HS-5 (cell line): ENCODE measurements at regions not wholly inside any gene's neighbourhood (a gene's known extent, or its start where the extent isn't known, plus 50 kb on each side); places are given as distances from the start of the nearest gene placed in this dataset.

ENCODE experiments used
- DNase-seq: peaks from one replicate; pipeline ENCODE4 v3.0.0-alpha.2; 2012; ENCODE audit warnings: low read depth

- DNase-seq, result no peak
Measured at GRCh38 chrX:20374900-20375438, 108.3 kb upstream of the RPS6KA3 start.

DNA sequence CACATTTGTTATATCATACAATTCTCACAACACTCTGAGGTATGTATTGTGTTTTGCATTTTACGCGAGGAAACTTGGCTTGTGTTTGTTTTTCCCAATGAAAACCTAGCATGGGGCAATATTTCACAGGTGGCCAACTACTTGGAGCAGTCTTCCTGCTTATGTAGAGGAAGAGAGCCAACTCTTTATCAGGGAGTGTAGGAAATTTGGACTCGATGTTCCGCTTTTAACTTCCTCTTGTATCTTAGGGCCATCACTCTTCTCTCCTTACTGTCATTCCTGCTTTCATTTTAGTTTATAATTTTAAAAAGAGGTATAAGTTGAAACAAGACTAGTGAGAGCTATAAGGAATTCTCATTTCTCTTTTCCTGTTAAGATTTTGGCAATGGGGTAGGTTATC, 107.7 kb upstream of the RPS6KA3 start:
- DNase-seq, result no peak

GRCh38 chrX:20373063-20373462, 106.4 kb upstream of the RPS6KA3 start:
- no peak for DNase-seq

DNA sequence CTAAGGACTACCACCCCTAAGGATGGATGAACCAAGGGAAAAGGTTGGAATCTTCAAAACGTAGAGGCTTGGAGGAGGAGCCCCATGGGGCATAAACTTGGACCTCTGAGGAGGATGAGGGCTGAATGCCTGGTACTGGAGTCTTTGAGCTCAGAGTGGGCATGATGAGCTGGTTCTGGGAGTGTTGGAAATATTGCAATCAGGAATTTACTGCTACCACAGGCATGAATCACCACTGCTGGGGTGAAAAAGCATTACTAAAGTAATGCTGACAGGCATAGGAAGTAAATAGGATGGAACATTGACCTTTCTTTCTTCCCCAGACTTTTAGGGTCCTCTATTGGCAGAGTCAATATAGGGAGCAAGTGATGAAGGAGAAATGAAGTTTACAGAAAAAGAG, 105.8 kb upstream of the RPS6KA3 start:
- DNase-seq, result peak; percentile 41

DNA sequence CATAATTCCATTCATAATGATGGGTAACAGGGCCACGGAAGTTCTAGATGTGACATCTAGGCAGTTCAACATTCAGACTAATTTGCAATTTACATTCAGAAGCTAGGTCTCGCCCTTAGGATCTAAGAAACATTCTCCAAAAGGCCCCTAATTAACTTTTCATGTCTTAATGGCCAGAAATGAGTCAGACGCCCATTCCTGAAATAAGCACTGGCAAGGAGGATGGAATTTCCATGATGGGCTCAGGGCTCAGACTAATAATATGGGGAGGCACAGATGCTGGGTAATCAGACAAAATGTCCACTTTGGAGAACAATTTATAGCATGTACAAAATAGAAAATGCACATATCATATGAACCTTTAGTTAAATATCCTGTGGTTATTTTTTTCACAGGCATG, 102.8 kb upstream of the RPS6KA3 start:
- DNase-seq, result no peak

- DNase-seq, result no peak
Measured at GRCh38 chrX:20364238-20364637, 97.5 kb upstream of the RPS6KA3 start.

- no peak for DNase-seq
Measured at GRCh38 chrX:20363275-20363674, 96.6 kb upstream of the RPS6KA3 start.

DNA sequence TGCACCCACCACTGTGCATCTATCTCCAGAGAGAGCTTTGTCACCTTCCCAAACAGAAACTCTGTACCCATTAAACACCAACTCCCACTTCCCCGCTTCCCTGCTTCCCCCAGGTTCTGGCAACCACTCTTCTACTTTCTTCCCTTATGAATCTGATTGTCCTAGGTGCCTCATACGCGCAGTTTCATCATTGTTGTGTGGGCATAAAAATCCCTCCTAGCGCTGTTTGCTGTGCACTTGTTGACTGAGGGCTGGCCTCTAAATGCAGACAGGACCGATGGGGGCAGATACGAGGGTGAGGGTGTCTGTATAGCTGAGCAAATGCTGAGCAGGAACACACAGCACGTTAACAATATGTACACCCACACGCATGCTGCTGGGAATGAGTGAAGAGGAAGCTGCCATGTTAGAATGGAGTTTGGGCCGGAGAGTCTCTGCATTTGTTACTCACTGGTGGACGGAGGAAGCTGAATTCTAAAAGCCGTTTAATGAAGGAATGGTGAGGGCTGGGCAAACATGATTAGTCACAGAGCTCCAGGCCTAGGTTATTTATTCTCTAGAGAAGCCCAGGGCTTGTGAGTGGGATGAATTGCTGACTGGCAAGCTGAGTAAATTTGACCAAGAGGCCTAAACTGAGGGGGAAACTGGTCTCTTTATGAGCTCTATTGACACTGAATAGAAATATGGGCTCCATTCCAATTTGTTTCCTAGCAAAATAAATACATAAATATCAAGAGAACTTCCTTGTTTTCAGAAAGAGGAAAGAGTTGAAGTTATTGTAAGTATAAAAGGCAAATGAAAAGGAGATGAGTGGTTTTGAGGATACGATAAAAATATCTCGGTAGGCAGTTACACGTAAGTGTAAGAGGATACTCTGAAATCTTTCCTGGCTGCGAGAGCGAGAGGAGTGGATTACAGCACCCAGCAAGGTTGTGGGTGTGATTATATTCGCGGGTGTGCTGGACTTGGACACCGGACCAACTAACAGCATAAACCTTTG, 95.9 kb upstream of the RPS6KA3 start:
- no peak for DNase-seq

DNA sequence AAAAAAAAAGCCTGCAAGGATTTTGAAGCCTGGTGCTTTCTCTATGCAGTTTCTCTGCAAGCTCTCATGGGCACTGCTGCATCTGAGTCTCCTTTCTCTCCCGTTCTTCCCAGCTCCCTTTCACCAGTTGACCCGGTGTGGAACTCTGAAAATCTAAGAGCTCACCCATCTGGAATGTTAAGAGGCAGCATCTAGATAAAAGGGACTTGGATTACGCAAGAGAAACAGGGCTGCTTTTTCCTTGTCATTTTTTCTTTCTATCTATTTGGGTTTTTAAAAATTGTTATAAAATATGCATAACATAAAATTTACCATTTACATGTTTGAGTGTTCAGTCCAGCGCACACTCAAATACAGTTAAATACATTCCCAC, 95.2 kb upstream of the RPS6KA3 start:
- DNase-seq, result no peak

DNA sequence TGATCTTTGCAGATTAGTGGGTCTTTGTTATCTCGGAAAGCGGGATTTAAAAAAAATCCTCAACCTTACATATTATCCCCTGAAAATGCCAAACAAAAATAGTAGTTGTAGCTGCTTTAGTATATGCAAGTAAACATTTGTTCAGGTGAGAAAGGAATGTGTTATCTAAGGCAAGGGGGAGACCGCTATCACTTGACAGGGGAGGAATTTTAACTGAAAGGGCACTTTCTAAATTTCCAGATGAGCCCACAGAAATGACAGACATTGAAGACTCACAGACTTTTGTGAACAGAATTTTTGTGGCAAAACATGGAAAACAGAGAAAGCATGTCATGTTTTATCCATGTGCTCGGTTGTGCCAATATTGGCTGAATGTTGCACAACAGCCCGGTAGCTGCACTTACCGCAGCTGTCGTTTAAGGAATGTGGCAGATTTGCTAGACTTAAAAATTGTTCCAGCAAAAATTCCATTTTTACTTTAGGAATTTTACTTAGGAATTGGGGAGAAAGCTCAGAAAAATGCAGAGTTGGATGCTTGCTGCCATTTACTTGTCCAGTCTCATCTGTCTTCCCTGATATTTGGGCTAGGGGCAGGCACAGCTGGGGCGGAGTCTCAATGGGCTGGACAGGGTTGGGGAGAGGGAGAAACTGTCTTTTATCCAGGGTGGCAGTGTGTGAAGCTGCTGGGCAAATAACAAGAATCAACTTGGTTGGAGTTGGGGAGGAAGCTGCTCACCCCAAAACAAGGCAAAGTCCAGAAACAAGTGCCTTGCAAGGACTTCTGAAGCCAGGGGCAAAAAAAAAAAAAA, 94.6 kb upstream of the RPS6KA3 start:
- no peak for DNase-seq

GRCh38 chrX:20355187-20355586, 88.5 kb upstream of the RPS6KA3 start:
- no peak for DNase-seq

GRCh38 chrX:20354505-20354904, 87.8 kb upstream of the RPS6KA3 start:
- no peak for DNase-seq

DNA sequence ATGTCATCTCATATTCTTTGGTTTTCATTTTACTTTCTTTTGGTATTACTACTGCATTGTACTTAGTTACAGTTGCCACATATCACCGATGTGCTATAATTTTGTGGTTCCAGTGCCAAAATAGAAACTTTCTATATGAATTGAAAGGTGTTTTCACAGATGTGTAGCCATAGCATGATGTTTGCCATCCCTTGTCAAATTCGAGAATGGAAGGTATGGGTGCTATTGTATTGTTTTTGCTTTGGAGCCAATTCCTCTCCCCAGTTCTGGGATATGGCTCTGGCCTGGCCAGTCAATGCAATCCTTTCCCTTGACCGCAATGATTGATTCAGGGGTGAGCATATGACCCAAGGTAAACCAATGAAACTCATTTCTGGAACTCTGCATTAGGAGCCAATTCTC, 86.2 kb upstream of the RPS6KA3 start:
- DNase-seq, result no peak

DNA sequence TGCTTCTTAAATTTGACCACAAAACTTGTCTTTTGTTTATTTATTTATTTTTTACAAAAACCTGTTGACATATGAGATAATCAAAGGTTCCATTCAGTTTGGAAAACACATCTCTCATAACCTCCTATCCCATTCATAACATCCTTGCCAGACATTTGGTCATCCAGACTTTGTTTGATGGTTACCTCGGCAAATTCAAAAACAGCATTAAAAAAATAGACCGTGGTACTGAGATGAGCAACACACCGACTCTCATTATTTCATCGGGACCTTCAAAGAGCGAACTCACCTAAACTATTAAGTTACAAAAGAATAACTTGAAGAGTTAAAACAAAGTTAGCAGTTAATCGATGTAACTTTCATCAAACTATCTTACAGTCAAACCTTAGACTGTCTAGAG, 85.8 kb upstream of the RPS6KA3 start:
- no peak for DNase-seq

DNA sequence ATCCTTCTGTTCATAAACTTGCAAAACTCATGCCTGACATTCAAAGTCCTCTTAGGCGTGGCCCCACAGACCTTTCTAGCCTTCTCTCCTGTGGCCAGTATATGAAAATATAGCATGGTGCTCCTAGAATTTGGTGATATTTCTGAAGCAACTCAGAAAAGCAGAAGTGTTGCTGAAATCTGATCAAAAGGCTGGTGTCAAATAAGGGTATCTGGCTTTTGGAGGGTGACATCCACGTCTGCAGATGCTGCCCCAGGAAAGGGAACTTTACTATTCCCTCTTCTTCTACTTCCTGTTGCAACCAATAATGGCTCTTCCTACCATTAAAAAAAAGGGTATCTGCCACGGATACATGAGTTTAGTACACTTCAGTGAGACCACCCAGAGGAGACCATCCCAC, 83.9 kb upstream of the RPS6KA3 start:
- no peak for DNase-seq

- no peak for DNase-seq
Measured at GRCh38 chrX:20348139-20348538, 81.4 kb upstream of the RPS6KA3 start.

GRCh38 chrX:20347481-20347880, 80.8 kb upstream of the RPS6KA3 start:
- no peak for DNase-seq

GRCh38 chrX:20333672-20334071, 67.0 kb upstream of the RPS6KA3 start:
- DNase-seq, result no peak

DNA sequence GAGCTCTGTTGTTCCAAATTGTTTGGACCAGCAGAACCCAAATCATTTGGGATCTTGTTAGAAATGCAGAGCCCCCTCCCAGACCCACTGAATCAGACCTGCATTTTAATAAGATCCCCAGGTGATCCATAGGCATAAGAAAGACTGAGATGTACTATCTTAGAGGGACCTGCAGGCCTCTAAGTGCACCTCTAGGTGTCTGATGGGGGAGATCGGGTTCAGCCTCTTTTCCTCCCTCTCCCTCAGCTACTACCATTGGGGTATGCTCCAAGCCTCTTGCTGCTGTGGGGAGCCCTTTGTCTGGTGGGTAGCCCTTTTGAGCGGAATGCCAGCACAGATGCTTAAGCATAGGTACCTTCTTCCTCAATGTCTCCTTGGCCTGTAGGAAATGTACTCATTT, 63.8 kb upstream of the RPS6KA3 start:
- no peak for DNase-seq

DNA sequence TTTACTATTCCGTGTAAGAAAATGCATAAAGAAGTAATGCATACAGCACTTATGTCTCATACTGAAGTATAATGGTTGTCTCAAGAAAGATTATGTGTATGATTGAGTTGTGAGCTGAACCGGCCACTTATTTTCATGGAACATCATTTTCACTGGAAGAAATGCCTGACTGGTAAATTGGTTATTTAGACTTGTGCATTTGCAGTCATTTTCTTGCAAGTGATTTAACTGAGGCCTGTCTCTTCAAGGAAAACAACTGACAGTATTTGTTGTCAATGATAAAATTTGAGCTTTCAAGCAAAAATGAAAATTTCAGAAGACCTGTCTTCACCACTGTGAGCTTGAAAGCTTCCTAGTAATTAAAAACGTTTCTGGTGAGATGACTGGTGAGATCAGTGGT, 62.7 kb upstream of the RPS6KA3 start:
- no peak for DNase-seq

GRCh38 chrX:20325786-20326388, 59.2 kb upstream of the RPS6KA3 start:
- no peak for DNase-seq

DNA sequence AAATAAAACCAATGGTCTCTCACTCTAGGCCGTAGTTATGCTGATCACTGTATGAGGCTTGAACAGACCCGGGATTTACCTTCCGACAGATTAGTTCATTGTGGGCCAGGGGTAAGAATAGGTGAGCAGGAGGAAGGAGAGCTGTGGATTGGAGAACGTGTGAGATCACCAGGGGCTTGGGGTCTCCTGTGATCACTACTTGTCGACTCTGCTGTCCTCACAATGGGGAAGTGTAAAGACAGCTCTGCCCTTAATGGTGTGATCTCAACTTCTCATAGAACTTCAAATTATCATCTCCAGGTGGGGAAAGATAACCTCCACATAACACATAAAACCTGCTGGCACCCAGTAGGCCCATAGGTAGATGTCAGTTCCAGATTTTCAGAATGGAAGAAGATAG, 56.2 kb upstream of the RPS6KA3 start:
- no peak for DNase-seq
